ENCODE measurements at regions not wholly inside any gene's neighbourhood (a gene's known extent, or its start where the extent isn't known, plus 50 kb on each side); places are given as distances from the start of the nearest gene placed in this dataset.

DNA sequence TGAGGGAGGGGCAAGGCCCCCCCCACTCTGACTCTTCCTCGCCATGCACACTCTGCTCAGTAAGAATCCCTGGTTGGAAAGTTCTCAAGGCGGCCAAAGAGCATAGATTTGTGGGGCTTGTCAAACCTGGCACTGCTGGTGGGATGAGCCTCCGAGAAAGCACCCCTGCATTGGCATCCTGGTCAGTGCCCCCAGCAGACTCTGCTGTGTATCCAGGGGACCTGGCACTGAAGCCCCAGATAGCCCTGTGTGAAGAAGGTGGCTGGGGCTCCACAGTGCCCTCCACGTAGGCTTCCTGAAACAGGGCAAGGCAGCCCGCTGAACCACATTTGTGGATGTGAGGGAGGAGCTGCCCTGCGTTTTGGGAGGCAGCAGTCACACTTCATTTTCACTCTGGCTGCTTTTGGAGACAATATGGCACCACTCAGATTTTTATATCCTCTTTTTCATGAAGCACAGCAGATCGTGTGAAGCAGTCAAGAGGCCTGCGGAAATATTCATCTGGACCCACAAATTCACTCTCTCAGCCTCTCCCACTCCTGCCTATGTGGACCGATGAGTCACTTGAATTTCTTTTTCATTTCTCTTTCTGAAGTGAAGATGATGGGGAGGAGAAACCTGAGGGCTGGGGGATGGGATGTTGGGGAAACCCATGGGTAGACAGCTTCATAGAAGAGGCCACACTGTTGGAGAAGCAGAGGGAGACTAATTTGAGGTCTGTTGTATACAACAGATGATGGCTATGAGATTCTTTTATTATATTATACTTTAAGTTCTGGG, 88.7 kb upstream of the BCL6 start:
- Histone ChIP-seq H2AK5ac (ENCODE audit: insufficient read length, low read length) (no peak overlapping the region), H2BK12ac (ENCODE audit: insufficient read length, low read depth, low read length) (no peak overlapping the region), H3K9ac (ENCODE audit: extremely low read depth, insufficient read length, low read length) (no peak overlapping the region), H3K4me1 (ENCODE audit: insufficient read depth, low read length) (no peaks in the 10 kb centered on the region), H3K56ac (ENCODE audit: insufficient read length, low read depth, low read length) (no peak overlapping the region), H3K23me2 (ENCODE audit: insufficient read length, low read depth, low read length, poor library complexity, severe bottlenecking) (no peaks in the 10 kb centered on the region), H3K23ac (ENCODE audit: insufficient read length, low read depth, low read length) (no peak overlapping the region), H4K20me1 (ENCODE audit: control insufficient read depth, insufficient read depth, insufficient read length) (no peaks in the 10 kb centered on the region), H4K8ac (replicated peaks; ENCODE audit: insufficient read length, low read depth, low read length) (no peak overlapping the region), H4K91ac (ENCODE audit: insufficient read length, low read depth, low read length) (no peak overlapping the region), H3K79me1 (ENCODE audit: insufficient read depth, low read depth, low read length, poor library complexity, severe bottlenecking) (no peaks in the 10 kb centered on the region), H2BK15ac (ENCODE audit: low read depth, low read length) (no peak overlapping the region), H3K27me3 (ENCODE audit: insufficient read depth, low read length) (no peaks in the 10 kb centered on the region), H2AFZ (ENCODE audit: low read length) (no peak overlapping the region), H3K14ac (ENCODE audit: insufficient read depth, low read length) (no peak overlapping the region), H3T11ph (ENCODE audit: low read length) (no peak overlapping the region), H3K4ac (ENCODE audit: low read depth, low read length) (no peak overlapping the region), H3K18ac (ENCODE audit: insufficient read length, low read depth, low read length) (no peak overlapping the region), H3K4me2 (ENCODE audit: insufficient read depth, insufficient read length, low read length) (no peak overlapping the region), H2BK20ac (ENCODE audit: low read depth, low read length, poor library complexity, severe bottlenecking) (no peak overlapping the region), H2BK5ac (ENCODE audit: insufficient read length, low read length) (no peak overlapping the region), H3K27ac (ENCODE audit: insufficient read length, low read depth, low read length) (no peak overlapping the region), H4K5ac (ENCODE audit: insufficient read length, low read depth, low read length) (no peak overlapping the region), H3K9me3 (ENCODE audit: control insufficient read depth, low read depth, low read length) (no peaks in the 10 kb centered on the region), H2BK120ac (ENCODE audit: low read depth, low read length, poor library complexity, severe bottlenecking) (no peak overlapping the region), H3K79me2 (ENCODE audit: insufficient read depth, low read length) (no peaks in the 10 kb centered on the region)
- Mint-ChIP-seq H3K27me3 (ENCODE audit: low read depth) (no peaks in the 10 kb centered on the region), H3K9me3 (peaks cover 0 to 5% of the 10 kb centered on the region in 2 experiments; a peak in 1 of 5 replicates), H3K36me3 (ENCODE audit: insufficient read depth in 1 of 3, low read depth in 3 of 3) (peaks cover 0 to 5% (median 0%) of the 10 kb centered on the region in 3 experiments; a peak in 2 of 7 replicates), H3K27ac (peak overlapping the region in 1 of 3 experiments; percentile 9; a peak in 1 of 7 replicates), H3K4me1 (peaks cover 5 to 7% of the 10 kb centered on the region in 2 experiments; a peak in 2 of 4 replicates), H3K4me3 (no peak overlapping the region)
- TF ChIP-seq, protein P1, sequence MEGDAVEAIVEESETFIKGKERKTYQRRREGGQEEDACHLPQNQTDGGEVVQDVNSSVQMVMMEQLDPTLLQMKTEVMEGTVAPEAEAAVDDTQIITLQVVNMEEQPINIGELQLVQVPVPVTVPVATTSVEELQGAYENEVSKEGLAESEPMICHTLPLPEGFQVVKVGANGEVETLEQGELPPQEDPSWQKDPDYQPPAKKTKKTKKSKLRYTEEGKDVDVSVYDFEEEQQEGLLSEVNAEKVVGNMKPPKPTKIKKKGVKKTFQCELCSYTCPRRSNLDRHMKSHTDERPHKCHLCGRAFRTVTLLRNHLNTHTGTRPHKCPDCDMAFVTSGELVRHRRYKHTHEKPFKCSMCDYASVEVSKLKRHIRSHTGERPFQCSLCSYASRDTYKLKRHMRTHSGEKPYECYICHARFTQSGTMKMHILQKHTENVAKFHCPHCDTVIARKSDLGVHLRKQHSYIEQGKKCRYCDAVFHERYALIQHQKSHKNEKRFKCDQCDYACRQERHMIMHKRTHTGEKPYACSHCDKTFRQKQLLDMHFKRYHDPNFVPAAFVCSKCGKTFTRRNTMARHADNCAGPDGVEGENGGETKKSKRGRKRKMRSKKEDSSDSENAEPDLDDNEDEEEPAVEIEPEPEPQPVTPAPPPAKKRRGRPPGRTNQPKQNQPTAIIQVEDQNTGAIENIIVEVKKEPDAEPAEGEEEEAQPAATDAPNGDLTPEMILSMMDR (conservative IDR thresholded peaks at IDR 0.05), result no peak
- no peak for DNase-seq
- WGBS (ENCODE audit: extremely low coverage, insufficient read length, low lambda C conversion rate), result no CpG with 5 or more reads among the region's 9 CpGs

All from H9 (cell line).